HG02678 (cell line): ENCODE measurements at regions not wholly inside any gene's neighbourhood (a gene's known extent, or its start where the extent isn't known, plus 50 kb on each side); places are given as distances from the start of the nearest gene placed in this dataset.

Experiments used
- ATAC-seq: cut with Tn5 transposase; IDR thresholded peaks from one replicate; pipeline ENCODE4 v1.9.1; 2021; ENCODE audit warnings: mild to moderate bottlenecking, moderate library complexity; ENCODE audit not compliant: unreplicated experiment

- ATAC-seq: no peak
Measured at GRCh38 chr3:42037318-42037945, 53.7 kb upstream of the TRAK1 start.

DNA sequence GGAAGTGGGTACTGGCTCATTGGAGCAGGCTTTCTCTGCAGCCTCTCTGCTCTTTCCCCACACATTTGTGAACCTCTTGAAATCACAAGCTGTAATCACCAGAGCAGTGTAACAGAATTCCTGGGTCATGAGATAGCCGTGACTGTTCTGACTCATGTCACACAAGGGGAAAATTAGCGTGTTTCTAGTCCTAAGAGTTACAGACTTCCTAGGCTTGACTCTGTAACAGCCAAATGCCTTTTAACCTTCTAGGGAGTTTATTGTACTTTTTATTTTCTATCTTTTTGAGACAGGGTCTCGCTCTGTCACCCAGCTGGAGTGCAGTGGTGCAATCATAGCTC lies 54.7 kb upstream of the TRAK1 start:
- no peak for ATAC-seq

- no peak for ATAC-seq
Measured at GRCh38 chr3:42035816-42036482, 55.2 kb upstream of the TRAK1 start.

DNA sequence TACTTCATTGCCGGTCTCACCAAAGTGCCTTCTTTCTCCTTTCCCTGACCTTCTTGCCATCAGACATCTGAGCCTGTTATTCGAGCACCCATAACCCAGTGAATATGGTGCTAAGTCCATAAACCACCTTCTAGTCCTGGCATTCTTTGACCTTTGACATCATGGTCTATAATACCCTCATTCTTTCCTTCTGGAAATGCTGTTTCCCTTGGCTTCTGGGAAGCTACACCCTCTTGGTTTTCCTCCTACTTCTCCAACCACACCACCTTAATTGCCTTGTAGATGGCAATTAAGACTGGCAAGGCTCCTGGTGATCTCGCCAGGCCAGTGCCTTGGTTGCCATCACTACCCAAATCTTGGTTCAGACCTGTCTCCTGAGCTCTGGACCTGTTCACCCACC lies 56.1 kb upstream of the TRAK1 start:
- ATAC-seq: no peak

- ATAC-seq: no peak
Measured at GRCh38 chr3:42033741-42034140, 57.4 kb upstream of the TRAK1 start.

DNA sequence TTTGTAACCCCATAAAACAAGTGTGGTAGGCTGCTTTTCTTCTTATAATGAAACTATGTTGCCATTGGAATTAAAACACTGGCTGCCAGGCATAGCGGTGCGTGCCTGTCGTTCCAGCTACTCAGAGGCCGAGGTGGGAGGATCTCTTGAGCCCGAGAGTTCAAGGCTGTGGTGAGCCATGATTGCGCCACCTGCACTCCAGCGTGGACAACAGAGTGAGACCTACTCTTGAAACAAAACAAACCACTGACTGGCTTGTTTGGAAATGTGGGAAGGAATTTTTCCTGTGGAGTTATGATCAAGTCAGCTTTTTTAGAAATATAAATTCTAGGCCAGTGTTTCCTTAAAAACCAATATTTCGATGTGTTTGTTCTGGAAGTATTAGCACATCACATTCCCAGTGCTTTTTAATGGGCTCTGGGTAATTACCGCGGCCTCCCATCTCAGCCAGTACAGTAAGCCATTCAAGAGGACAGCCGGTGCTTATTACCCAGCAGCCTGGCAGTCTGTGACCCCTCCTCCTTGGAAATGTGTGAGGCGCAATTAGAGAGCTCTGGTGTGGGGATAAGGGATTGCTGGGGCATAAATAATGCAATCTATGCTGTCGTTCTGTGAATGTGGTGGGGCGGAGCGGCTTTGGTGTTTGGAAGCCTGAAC lies 58.3 kb upstream of the TRAK1 start:
- ATAC-seq: no peak

- no peak for ATAC-seq
Measured at GRCh38 chr3:42031808-42032480, 59.2 kb upstream of the TRAK1 start.

DNA sequence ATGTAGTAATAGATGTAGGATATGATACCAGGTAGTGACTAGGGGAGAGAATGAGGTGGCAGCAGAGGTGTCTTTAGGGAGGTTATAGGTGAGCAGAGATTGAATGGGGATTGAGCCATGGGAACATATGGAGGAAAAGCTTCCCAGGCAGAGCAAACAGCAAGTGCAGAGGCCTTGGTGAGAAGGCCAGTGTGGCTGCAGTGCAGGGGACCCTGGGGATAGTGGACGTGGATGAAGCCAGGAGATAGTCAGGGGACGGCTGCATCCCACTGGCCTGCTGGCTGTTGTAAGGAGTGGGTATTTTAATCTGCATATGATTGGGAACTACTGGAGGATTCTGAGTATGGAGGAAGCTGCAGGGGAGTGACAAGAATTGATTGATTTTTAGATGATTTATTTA lies 62.7 kb upstream of the TRAK1 start:
- ATAC-seq: no peak

GRCh38 chr3:42027571-42027970 lies 63.6 kb upstream of the TRAK1 start:
- no peak for ATAC-seq

- ATAC-seq: peak; percentile 69
Measured at GRCh38 chr3:42025370-42026138, 63.7 kb upstream of the ULK4 start.

DNA sequence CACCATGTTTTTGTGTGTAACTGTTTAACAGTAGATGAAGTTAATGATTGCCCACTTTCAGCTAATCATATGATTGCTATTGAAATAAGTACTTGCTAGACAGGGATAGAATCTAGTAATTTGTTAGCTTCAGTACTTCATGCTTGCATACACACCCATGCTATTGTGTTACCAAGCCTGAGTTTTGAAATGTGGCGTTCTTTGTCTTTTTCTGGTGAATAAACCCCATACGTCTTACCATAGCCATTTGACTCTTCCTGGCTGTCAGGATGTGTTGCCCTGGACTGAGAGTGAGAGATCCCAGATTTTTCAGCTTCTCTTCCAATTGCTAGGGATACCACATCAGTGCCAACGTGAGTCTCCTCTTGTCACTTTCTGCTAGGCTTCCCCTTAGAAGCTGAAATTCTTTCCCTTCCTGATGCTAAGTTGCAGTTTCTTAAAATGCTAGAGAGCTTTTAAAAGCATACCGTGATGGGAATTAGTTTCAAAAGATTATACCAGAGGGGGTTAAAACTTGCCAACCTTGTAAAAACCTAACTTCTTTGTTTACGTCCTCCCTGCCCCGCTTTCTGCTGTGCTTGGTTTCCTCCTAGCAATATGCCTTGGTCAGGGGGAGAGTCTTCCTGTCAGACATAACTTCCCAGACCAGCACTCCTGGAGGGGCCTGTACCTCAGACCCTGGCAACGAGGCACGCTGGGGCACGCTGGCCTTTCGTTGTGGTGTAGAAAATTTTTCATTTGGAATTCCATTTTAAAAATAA lies 62.9 kb upstream of the ULK4 start:
- ATAC-seq: peak; percentile 37

- ATAC-seq: no peak
Measured at GRCh38 chr3:42023380-42023779, 61.5 kb upstream of the ULK4 start.

DNA sequence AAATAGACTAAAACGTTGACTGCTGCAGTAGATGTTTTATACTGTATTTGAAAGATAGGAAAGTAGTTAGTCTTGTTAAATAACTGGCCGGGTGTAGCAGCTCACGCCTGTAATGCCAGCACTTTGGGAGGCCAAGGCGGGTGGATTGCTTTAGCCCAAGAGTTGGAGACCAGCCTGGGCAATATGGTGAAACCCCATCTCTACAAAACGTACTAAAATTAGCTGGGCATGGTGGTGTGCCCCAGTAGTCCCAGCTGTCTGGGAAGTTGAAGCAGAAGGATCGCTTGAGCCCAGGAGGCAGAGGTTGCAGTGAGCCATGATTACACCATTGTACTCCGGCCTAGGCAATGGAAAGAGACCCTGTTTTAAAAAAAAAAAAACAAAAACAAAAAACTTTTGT lies 60.5 kb upstream of the ULK4 start:
- no peak for ATAC-seq

DNA sequence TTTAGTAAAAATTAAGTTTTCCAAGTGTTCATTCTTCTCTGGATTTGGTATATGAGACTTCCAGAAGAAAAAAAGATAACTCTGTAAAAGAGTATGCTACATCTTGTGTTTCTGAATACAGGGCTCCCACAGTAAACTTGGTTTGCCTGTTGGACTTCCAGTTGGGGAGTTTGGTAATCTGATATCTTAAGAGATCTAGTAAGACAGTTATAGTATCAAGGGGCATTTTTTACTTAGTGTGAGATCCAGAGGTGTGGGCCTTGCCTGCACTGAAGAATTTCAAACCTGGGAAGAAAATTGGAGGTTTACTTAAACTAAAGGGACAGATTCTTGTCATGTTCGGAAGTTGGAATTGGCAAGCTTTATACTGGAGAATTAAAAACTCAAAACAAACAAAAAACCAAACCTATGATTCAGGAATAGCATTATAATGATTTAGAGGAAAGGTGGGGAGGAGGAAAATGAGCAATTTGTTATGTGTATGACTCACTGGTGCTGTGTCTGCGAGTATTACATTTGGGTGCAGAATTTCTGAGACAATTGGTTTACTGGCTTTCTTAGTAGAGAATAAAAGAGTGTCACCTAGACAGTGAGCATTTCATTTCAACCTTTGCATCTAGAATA lies 58.9 kb upstream of the ULK4 start:
- no peak for ATAC-seq

DNA sequence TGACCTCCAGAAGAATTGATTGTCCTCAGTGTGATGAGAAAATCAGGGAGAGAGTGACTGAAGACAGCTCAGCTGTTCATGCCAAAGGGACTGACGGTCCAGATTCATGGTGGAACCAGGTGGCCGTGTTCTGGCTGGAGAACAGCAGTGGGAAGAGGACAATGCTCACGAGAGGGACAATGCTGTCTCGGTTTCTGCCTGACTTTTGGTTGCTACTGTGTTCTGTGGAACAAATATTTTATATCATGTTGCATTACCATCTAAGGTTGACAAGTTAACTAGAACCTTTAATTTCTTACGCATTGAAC lies 58.0 kb upstream of the ULK4 start:
- no peak for ATAC-seq

GRCh38 chr3:42019144-42019952 lies 57.4 kb upstream of the ULK4 start:
- no peak for ATAC-seq

GRCh38 chr3:42014921-42015533 lies 53.1 kb upstream of the ULK4 start:
- ATAC-seq: peak; percentile 13

DNA sequence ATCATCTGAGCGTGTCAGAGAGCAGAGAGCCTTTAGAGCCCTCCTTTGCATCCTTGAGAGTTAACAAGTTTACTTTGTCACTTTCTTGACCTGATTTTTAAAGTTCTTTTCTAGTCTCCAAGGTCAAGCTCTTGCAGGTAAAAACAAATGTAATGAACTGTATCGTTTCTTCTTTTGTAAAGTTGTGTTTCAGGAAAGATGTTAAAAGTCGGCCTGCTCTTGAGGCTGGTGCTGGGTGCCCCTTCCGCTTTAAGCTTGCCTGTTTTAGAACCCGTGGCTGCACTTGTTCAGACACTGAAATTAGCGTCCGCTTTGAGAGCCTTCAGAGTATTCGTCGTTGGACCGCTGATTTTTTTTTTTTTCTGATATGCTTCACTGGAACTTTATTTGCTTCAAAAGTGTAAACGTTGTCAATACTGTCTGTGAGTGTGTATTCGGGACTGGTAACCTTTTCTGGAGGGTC lies 52.6 kb upstream of the ULK4 start:
- ATAC-seq: peak; percentile 20
